ENCODE measurements at regions not wholly inside any gene's neighbourhood (a gene's known extent, or its start where the extent isn't known, plus 50 kb on each side); places are given as distances from the start of the nearest gene placed in this dataset.

DNA sequence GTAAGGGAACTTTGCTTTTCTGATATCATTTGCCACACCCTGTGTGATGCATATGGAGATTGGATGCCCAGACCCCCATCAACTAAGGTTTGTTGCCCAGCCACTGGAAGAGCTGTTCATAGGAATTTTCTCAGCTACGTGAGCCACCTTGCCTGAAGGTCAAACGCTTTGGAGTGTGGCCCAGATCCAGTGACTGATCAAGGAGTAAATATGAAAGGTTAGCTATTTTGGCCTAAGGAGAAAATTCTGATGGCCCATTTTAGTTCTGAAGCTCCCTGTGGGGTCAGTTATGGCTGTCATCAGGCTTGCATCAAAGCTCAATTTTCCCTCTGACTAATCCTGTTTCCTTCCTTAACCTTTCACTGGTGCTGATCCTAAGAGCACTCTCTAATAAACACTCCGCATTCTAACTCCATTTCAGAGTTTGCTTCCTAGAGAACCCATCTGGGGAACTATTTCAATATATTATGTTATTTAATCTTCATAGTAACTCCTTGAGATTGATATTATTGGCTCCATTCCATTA lies 407.7 kb downstream of the SPRY1 start:
- H3K27me3 ChIP-seq = no peaks in the 10 kb centered on the region
- no peaks in the 10 kb centered on the region for H3K4me1 ChIP-seq
- no peak overlapping the region for H3K4me3 ChIP-seq
- intact Hi-C loops (cut with DNase I) = no loop called here
- 58 to 65% methylated on average over 3 of the region's 3 CpGs for WGBS, 2 donors
- ATAC-seq (no peak), FAIRE-seq (no peak), DNase-seq (no peak)
- no peaks in the 10 kb centered on the region for H3K36me3 ChIP-seq
- no peak overlapping the region for H3K27ac ChIP-seq
- no peaks in the 10 kb centered on the region for H3K9me3 ChIP-seq
- TF ChIP-seq, protein P1, sequence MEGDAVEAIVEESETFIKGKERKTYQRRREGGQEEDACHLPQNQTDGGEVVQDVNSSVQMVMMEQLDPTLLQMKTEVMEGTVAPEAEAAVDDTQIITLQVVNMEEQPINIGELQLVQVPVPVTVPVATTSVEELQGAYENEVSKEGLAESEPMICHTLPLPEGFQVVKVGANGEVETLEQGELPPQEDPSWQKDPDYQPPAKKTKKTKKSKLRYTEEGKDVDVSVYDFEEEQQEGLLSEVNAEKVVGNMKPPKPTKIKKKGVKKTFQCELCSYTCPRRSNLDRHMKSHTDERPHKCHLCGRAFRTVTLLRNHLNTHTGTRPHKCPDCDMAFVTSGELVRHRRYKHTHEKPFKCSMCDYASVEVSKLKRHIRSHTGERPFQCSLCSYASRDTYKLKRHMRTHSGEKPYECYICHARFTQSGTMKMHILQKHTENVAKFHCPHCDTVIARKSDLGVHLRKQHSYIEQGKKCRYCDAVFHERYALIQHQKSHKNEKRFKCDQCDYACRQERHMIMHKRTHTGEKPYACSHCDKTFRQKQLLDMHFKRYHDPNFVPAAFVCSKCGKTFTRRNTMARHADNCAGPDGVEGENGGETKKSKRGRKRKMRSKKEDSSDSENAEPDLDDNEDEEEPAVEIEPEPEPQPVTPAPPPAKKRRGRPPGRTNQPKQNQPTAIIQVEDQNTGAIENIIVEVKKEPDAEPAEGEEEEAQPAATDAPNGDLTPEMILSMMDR (IDR thresholded peaks at IDR 0.05) = no peak

DNA sequence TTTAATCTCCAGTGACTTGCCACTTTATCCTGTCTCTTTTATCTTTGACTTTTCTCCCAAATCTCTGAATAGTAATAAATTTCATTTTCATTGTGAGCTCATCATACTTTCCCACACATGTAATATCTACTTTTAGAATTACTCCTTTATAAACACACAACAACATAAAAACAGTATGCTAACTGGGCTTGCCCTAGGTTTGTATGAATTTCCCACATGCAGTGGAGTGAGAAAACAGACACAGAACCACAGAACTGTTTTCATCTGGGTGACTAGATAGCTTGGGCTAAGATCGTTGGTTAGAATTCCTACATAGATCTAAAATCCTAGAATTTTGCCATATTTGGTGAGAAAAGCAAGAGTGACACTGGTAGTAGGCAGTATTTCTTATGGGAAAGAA lies 409.5 kb downstream of the SPRY1 start:
- TF ChIP-seq, protein P1 (IDR thresholded peaks at IDR 0.05) = no peak
- no peak overlapping the region for H3K27ac ChIP-seq
- intact Hi-C loops (cut with DNase I) = no loop called here
- ATAC-seq = no peak
- DNase-seq = no peak
- H3K27me3 ChIP-seq = no peaks in the 10 kb centered on the region
- no peaks in the 10 kb centered on the region for H3K4me1 ChIP-seq
- no peaks in the 10 kb centered on the region for H3K36me3 ChIP-seq
- WGBS, 2 donors = 59 to 73% methylated on average over 1 of the region's 1 CpG
- H3K4me3 ChIP-seq = no peak overlapping the region
- FAIRE-seq = no peak
- H3K9me3 ChIP-seq = no peaks in the 10 kb centered on the region

DNA sequence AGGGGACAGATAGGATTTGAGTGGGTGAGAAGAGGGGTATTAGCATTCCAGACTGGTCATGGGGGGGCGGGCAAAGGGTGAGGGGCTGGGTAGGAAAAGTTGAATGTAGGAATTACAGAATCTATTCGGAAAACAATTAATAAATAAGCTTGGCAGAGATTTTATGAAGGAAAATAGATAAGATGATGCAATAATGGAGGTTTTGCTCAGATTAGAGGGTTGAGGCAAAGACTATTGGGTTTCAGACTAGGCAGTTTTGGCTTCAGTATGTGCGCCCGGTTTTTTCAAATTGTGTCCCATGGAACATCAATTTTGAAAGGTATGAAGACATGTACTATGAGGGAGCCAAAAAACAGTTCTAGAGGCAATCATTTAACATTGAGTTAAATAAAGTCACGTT lies 410.6 kb downstream of the SPRY1 start:
- H3K4me1 ChIP-seq = no peaks in the 10 kb centered on the region
- H3K9me3 ChIP-seq = no peaks in the 10 kb centered on the region
- TF ChIP-seq, protein P1 (IDR thresholded peaks at IDR 0.05) = no peak
- H3K27me3 ChIP-seq = no peaks in the 10 kb centered on the region
- no peaks in the 10 kb centered on the region for H3K36me3 ChIP-seq
- H3K4me3 ChIP-seq = no peak overlapping the region
- FAIRE-seq = no peak
- no peak for ATAC-seq
- DNase-seq = no peak
- 79 to 82% methylated on average over 5 of the region's 5 CpGs for WGBS, 2 donors
- intact Hi-C loops (cut with DNase I) = no loop called here
- no peak overlapping the region for H3K27ac ChIP-seq

DNA sequence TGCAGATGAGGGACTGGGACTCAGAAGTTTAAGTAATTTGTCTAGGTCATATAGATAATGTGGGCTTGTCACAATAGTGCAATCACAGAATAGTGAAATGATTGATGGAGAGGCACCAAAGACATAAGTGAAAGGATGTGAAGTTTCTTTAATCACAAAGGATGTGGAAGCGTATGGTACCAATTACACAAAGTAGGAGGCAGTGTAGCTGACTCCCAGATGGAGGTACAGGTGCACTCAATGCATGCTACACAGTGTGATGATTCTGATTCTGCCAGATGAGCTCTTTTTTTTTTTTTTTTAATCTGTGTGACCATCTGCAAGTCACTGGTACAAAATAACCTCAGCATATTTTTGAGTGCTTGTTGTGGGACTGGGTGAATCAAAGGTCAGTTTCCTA lies 411.3 kb downstream of the SPRY1 start:
- WGBS, 2 donors = 92% methylated on average over 1 of the region's 1 CpG
- DNase-seq = no peak
- no peak for FAIRE-seq
- Histone ChIP-seq H3K27me3 (no peaks in the 10 kb centered on the region), H3K27ac (no peak overlapping the region), H3K36me3 (no peaks in the 10 kb centered on the region), H3K4me1 (no peaks in the 10 kb centered on the region), H3K9me3 (no peaks in the 10 kb centered on the region), H3K4me3 (no peak overlapping the region)
- TF ChIP-seq, protein P1 (IDR thresholded peaks at IDR 0.05) = no peak
- no peak for ATAC-seq
- intact Hi-C loops (cut with DNase I) = no loop called here

DNA sequence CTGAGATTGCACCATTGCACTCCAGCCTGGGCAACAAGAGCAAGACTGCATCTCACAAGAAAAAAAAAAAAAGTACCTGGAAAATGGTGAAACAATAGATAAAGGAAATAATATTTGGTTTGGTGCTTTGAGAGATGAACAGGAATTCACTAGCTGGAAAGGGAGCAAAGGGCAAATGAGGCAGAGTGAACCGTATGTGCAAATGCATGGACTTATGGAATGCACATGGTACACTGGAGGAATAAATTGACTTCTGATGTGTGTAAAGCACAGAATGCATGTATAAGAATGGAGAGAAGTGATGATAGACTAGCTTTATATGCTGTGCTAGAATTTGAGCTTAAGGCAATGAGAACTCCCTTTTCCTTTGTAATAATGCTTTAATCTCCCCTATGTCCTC lies 413.3 kb downstream of the SPRY1 start:
- TF ChIP-seq, protein P1 (IDR thresholded peaks at IDR 0.05) = no peak
- Histone ChIP-seq H3K4me1 (no peaks in the 10 kb centered on the region), H3K27me3 (no peaks in the 10 kb centered on the region), H3K27ac (no peak overlapping the region), H3K36me3 (no peaks in the 10 kb centered on the region), H3K4me3 (no peak overlapping the region), H3K9me3 (no peaks in the 10 kb centered on the region)
- intact Hi-C loops (cut with DNase I) = no loop called here
- whole genome bisulfite sequencing, 2 donors = 79 to 100% methylated on average over 1 of the region's 1 CpG
- no peak for FAIRE-seq
- DNase-seq = no peak
- no peak for ATAC-seq

All from pancreas (tissue), 10 donors.